NCI-H1105 treated with DMSO at 0.1 percent for 48 hours (cell line): ENCODE measurements at regions not wholly inside any gene's neighbourhood (a gene's known extent, or its start where the extent isn't known, plus 50 kb on each side); places are given as distances from the start of the nearest gene placed in this dataset.
"Not testable (repeated sequence)": the region's sequence is repeated elsewhere in the genome, so short reads cannot be mapped to it uniquely, and the experiment has no call there.

Experiments
- DNase-seq: peaks from one replicate; lab custom pipeline; 2025; lab: John Stamatoyannopoulos, UW

DNA sequence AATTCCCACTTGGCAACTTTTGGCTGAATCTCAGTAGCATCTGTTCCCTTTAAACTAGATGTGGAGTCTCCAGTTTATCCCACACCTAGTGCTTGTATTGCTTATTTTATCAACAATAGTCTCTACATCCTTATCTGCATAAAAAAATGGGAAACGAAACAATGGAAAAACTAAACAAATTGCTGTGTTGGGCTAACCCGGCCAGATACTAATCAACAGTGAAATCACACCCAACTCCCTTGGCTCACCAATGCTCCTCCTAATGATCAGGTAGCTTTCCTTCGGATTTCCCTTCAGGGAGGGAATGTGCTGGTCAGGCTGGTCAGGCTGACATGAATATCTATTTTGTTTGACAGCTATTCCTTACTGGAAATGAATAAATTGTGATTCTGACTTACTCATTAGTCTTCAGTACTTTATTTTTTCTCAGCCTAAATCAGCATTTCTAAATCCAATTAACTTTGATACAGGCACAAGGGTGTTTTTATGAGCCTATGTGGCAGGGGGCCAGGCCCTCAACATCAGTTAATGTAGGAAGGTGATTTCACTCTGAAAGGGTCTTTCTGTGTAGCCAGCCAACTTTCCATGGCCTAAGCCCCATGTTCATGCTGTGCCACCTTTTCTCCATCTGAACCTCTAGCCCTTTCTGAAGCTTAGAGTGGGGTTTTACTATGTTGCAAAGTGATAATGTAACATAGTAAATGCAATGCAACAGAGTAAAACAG lies 170.5 kb upstream of the NPSR1 start:
- DNase-seq, result peak; percentile 75

DNA sequence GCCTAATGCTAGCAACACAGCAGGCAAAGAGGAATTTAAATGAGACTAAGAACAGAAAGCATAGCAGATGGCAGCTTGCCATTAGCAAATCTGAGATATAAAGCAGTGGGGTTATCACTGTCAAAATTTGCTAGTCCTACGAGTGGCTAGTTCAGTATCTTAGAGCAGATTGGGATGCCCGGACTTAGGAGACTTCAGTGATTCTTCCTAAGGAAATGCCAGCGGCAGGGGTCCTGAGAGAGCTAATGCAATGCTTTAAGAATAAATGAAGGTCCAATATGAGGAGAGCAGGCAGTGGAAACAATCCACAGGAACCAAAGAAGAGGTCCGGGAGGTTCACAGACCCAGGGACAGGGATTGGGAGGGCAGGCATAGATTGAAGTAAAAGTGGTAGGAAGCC lies 169.3 kb upstream of the NPSR1 start:
- DNase-seq, result no peak

DNA sequence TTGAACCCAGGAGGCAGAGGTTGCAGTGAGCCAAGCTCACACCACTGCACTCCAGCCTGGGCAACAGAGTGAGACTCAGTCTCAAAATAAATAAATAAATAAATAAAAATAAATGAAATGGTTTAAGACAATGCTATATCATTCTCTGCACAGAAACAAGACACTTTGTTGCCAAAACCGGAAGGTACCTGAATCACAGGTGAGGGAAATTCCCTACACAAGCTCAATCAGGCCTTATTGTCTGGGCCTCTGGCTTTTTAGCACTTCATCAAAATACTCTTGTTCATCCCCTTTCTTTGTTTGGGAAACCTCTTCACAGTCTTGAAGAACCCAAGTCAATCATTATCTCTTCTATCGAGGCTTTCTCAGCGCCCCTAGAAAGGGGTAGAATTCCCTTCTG lies 166.1 kb upstream of the NPSR1 start:
- DNase-seq, result no peak

DNA sequence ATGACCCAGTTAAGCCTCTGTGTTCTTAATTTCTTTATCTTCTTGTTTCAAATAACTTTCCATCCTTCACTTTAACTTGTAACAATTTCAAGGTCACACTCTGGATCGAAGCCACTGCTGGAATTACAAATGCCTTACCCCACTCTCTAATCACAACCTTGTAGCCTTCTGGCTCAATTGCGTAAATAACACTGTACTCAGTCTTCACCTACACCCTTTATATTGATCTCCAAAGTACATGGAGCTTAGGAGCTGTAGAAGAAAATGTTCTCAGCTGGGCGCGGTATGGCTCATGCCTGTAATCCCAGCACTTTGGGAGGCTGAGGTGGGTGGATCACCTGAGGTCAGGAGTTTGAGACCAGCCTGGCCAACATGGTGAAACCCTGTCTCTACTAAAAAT lies 164.3 kb upstream of the NPSR1 start:
- DNase-seq, result no peak

DNA sequence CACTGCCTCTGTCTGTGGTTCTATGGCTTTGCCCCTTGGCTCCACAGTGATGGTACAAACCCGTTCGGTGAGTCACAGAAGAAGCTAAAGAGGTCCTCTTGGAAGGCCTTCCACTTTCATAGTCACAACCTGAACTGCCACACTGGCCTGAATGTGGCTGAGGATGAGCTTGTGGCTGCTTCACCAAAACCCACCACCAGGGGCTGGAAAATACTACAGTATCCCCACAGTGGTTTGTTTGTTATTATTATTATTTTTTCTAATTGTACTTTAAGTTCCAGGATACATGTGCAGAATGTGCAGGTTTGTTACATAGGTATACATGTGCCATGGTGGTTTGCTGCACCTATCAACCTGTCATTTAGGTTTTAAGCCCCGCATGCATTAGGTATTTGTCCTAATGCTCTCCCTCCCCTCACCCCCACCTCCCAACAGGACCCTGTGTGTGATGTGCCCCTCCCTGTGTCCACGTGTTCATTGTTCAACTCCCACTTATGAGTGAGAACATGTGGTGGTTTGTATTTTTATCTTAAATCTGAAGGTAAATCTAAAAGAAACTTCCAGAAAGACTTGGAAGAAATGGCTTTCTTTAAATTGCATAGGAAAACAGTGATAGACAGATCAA lies 160.8 kb upstream of the NPSR1 start:
- no peak for DNase-seq

DNA sequence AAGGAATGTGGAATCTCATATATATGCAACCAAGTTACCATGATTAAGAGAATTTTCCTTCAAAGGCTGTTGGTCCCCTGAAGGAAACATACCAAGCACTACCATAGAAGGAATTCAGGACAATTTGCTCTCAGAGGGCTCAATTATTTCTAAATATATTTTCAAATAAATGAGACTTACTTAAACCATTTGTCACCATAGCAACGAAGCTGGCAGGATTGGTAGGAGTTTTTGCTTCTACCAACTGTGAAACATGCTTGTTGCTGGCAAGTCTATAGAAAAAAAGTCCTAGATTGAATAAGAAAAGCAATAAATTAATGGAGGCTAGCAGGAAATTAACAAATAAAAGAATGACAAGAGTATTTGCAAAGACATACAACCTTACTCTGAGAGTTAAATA lies 156.9 kb upstream of the NPSR1 start:
- no peak for DNase-seq

DNA sequence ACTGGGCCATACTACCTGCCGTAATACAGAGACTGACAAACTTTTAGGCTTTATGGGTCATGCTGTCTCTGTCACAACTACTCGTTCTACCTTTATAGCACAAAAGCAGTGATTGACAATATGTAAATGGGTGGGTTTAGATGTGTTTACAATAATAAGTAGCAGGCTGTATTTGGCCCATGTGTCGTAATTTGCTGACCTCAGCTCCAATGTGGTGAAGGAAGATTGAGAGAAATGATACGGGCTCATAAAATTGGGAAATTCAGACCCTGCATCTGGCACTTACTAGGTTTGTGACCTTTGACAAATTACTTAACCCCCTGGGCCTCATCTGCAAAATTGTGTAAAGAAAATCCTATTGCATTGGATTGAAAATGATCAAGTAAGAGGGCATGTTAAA lies 150.8 kb upstream of the NPSR1 start:
- DNase-seq, result no peak

DNA sequence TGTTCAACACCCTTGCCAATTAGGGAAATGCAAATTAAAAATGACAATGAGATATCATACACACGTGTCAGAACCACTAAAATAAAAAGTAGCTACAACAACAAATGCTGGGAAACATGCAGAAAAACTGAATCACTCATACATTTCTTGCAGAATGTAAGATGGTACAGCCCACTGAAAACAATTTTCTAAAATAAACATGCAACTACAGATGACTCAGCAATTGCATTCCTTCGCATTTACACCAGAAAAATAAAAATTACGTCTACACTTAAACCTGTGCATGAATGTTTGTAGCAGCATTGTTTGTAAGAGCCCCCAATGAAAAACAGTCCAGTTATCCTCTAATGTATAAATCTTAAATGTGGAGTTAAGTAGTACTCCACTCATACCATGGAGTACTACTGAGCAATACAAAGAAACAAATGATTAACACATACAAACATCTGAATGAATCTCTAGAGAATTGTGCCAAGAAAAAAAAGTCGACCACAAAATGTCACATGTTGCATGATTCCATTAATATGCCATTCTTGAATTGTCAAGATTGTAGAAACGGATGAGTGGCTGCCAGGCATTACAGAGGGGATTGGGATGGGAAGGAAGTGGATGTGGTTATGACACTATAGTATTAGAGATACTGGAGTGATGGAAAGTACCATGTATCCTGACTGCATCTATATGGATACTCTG lies 134.6 kb upstream of the NPSR1 start:
- DNase-seq, result no peak

DNA sequence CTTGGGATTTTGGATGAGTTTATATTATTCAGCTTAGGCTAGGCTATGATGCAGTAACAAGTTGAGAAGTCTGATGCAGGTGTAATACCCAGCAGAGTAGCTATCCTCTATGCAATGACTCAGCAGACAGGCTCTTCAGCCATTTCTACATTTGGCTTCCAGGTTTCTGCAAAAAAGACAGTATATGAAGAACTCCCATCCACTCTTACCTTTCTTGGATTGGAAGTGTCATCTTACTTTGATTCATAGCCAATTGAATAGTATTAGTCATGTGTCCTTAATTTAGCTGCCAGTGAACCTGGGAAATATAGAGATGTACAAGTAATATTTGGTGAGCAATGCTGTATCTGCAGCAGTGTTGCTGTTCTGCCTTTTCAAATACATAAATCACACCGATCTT lies 127.8 kb upstream of the NPSR1 start:
- DNase-seq, result no peak

DNA sequence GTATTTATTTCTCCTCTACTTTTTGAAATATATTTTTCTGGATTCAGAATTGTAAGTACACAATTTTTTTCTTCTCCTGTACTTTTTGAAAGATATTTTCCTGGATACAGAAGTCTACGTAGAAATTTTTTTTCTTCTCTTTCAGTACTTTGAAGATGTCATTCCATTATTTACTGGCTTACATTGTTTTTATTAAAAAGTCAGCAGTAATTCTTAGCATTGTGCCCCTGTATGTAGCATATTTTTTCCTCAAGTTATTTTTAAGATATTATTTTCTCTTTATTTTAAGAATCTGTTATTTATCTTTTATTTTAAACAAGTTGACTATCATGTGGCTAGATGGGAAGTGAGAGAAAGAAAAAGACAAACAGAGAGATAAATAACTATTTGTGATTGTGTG lies 119.0 kb upstream of the NPSR1 start:
- DNase-seq, result no peak

DNA sequence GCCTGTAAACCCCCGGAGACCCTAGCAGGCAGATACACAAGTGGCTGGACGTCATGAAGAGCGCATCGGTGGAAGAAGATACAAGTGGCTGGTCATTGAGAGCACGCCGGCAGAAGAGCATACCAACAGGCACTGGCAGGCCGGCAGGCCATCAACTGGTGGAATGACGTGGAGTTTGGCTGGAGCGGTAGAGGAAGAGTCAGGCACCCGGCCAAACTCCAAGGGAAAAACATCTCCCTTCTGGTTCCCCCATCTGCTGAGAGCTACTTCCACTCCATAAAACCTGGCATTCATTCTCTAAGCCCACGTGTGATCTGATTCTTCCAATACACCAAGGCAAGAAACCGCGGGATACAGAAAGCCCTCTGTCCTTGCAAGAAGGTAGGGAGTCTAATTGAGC lies 113.4 kb upstream of the NPSR1 start:
- no peak for DNase-seq

DNA sequence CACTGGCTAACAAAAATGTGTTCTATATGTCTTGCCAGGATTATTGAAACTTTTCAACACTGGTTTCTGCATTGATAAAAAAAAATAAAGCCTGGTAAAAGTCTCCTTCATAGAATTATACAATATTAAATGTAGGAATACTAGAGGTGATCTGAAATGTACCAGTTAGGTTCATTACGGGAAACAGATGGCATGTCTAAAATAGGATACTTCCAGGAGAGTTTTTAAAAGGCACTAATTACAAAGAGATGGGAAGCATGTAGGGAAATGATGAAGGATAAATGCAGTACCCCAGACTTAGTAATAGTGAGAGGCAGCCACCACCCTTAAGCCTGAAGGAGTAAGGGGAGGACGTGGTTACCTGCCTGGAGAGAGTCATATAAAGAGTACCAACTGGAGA lies 107.0 kb upstream of the NPSR1 start:
- no peak for DNase-seq

DNA sequence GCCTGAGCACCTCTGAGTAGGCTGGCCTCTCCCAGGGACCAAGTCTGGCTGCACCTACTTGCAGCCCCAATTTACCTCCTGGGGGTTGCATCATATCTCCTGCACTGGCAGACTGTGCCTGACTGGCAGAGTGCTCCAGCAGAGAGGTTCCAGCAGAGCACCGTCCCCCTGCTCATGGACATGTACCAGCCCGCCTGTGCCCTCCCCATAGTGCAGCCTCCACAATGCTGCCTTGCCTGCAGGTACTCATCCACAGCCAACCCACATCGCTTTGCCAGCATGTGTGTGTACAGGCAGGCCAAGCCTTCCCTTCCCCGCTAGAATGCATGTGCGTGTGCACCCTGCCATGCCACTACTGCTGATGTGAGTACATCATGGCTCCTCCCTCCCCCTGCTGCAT lies 105.5 kb upstream of the NPSR1 start:
- DNase-seq, result no peak

DNA sequence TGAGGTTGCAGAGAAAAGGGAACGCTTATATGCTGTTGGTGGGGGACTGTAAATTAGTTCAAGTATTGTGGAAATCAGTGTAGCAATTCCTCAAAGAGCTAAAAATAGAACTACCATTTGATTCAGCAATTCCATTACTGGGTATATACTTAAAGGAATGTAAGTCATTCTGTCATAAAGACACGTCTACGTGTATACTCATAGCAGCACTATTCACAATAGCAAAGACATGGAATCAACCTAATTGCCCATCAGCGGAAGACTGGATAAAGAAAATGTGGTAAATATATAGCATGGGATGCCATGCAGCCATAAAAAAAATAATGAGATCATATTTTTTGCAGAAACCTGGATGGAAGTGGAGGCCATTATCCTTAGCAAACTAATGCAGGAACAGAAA lies 100.0 kb upstream of the NPSR1 start:
- DNase-seq, result no peak

DNA sequence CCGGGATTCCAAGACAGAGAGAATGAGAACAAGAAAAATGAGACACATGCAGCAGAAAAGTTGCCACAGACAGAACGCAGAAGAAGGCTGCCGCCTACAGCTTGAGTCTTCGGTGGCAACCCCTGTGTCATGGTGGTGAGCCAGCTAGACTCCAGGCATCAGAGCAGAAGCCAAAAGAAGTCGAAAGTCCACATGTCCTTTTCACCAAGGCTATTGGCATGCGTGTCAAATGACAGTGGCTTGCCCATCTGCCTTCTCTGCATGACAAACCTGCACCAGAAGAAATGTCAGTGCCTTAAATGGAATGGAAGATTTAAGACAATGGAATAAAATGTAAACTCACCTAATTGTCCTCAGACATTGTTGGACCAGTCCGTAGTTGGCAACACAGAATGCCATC lies 93.9 kb upstream of the NPSR1 start:
- DNase-seq, result no peak

DNA sequence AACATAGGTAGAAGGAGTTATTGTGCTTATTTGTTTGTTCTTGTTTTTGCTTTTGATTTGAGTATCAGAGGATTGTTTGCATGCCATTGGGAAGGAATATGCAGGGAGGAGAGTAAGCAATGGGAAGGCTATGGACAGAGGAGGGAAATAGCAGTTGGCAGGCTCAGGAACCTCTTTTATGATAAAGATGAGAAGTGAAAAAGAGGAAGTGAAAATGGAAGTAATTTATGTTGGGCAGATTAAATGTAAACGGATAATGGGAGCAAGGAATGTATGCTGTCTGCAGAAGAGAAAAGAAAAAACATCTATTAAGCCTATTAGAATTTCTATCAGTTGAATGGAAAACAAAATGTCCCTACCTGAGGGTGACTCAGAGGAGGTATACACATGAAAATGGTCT lies 90.1 kb upstream of the NPSR1 start:
- DNase-seq, result no peak

DNA sequence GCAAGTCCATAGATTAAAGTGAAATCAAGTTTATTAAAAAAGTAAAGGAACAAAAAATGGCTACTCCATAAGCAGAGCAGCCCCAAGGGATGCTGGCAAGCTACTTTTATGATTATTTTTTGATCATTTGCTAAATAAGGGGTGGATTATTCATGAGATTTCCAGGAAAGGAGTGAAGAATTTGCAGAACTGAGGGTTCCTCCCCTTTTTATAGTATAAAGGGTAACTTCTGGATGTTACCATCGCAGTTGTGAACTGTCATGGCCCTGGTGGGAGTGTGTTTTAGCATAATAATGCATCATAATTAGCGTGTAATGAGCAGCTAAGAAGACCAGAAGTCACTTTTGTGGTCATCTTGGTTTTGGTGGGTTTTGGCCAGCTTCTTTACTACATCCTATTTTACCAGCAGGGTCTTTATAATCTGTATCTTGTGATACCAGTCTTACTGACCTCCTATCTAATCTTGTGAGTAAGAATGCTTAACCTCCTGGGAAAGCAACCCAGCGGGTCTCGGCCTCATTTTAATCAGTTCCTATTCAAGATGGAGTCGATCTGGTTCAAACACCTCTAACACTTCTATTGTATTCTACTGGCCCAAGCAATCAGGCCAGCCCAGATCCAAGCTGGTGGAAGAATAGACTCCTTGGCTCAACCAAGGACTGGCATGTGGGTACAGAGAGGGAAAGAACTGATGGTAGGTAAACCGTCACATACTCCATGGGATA lies 87.9 kb upstream of the NPSR1 start:
- DNase-seq, result no peak

DNA sequence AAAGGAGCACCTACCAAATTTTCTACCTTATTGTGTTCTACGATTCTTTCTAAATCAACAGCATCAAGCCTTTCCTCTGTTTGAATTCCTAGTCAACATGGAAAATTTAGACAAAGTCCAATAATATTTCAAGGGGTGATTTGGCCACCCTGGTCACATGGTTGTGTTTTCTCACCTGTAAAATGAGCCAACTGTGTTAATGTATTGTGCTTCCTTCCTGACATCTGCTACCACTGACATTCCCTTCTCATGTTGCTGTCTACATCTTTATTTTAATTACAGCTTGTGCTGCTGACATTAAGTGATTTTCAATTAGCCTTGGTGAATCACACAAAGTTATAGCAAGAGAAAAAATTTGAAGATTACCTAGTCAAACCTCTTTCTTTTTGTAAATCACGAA lies 83.0 kb upstream of the NPSR1 start:
- DNase-seq, result peak; percentile 5

DNA sequence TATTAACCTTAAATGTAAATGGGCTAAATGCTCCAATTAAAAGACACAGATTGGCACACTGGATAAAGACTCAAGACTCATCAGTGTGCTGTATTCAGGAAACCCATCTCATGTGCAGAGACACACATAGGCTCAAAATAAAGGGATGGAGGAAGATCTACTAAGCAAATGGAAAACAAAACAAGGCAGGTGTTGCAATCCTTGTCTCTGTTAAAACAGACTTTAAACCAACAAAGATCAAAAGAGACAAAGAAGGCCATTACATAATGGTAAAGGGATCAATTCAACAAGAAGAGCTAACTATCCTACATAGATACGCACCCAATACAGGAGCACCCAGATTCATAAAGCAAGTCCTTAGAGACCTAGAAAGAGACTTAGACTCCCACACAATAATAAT lies 80.1 kb upstream of the NPSR1 start:
- not testable (repeated sequence) for DNase-seq

DNA sequence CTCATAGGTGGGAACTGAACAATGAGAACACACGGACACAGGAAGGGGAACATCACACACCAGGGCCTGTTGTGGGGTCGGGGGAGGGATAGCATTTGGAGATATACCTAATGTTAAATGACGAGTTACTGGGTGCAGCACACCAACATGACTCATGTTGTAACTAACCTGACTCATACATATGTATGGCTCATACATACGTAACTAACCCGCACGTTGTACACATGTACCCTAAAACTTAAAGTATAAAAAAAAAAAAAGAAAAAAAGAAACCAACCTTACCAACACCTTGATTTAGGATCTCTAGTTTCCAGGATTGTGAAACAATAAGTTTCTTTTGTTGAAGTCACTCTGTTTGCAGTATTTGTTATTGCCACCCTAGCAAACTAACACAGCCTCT lies 76.3 kb upstream of the NPSR1 start:
- not testable (repeated sequence) for DNase-seq

DNA sequence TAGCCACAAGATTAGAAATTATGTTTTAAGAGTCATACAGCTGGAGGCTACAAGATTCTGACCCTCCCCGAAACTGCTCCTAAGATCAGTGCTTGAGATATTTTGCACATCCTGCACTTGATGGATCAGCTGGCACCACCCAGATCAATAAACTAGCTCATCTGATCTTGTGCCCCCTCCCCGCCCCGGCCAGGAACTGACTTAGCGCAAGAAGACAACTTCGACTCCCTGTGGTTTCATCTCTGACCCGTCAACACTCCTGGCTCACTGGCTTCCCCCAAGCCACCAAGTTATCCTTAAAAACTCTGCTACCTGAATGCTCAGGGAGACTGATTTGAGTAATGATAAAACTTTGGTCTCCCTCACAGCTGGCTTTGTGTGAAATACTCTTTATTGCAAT lies 73.5 kb upstream of the NPSR1 start:
- no peak for DNase-seq

DNA sequence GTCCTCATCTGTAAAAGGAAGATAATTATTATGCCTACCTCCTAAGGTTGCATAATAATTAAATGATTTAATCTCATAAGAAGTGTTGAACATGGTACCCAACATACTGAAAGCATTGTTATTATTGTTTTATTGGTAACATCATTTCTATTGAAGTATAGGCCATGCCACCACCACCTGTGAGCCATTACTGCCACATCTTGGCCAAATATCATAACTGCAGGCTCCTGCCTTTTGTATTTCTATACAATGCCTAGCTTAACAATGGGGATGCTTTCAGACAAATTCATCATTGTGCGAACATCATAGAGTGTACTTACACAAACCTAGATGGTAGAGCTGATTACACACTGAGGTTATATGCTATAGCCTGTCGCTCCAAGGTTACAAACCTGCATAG lies 61.1 kb upstream of the NPSR1 start:
- DNase-seq, result no peak
